CD4-positive, alpha-beta T cell (primary cell): ENCODE measurements at regions not wholly inside any gene's neighbourhood (a gene's known extent, or its start where the extent isn't known, plus 50 kb on each side); places are given as distances from the start of the nearest gene placed in this dataset.

Experiments used
- ATAC-seq: fragments of 200-7000 bp; cut with Tn5 transposase; one replicate; pipeline ENCODE4 v1.10.0; 2022; ENCODE audit warnings: mild to moderate bottlenecking; ENCODE audit not compliant: poor library complexity
- CTCF ChIA-PET: fragments of 350-600 bp; sonication (Branson Sonifier 250); formaldehyde crosslinking; loops from one replicate; lab custom pipeline; 2021; ENCODE audit warnings: antibody characterized with exemption, inconsistent platforms; lab: Charles Lee
- POLR2A ChIA-PET: fragments of 350-600 bp; sonication (Branson Sonifier 250); formaldehyde crosslinking; loops from one replicate; lab custom pipeline; 2021; ENCODE audit warnings: antibody characterized with exemption, inconsistent platforms; lab: Charles Lee
- DNase-seq, 14 experiments: peaks; one replicate each; pipeline ENCODE4 v3.0.0-alpha.2; 2013 to 2020; ENCODE audit warnings: mixed read lengths in 2 of 14
- H3K27ac ChIP-seq, 2 donors: one replicate each; pipeline versions ENCODE4 v1.5.1 to v1.7.0; 2013; ENCODE audit warnings: low read length in 2 of 2, low read depth in 1 of 2, mild to moderate bottlenecking in 1 of 2
- H3K27me3 ChIP-seq, 2 experiments: 1 replicate in 1 of 2; 2 replicates in 1 of 2; pipeline versions ENCODE4 v1.6.1 to v1.7.0; 2013; ENCODE audit warnings: low read length in 2 of 2, control low read depth in 1 of 2, mild to moderate bottlenecking in 1 of 2, moderate library complexity in 1 of 2; ENCODE audit not compliant: insufficient read depth in 2 of 2, control insufficient read depth in 1 of 2
- H3K36me3 ChIP-seq: one replicate; pipeline ENCODE4 v1.6.1; 2013; ENCODE audit warnings: low read length, control low read depth; ENCODE audit not compliant: insufficient read depth
- H3K4me1 ChIP-seq: one replicate; pipeline ENCODE4 v1.6.1; 2013; ENCODE audit warnings: low read length, control low read depth; ENCODE audit not compliant: insufficient read depth
- H3K4me3 ChIP-seq: one replicate; pipeline ENCODE4 v1.5.1; 2013; ENCODE audit warnings: mild to moderate bottlenecking, low read length, moderate library complexity
- H3K9me3 ChIP-seq, 2 experiments: 1 replicate in 1 of 2; 2 replicates in 1 of 2; pipeline versions ENCODE4 v1.6.1 to v1.7.0; 2013; ENCODE audit warnings: low read length in 2 of 2, mild to moderate bottlenecking in 2 of 2, control low read depth in 1 of 2, moderate library complexity in 1 of 2; ENCODE audit not compliant: control insufficient read depth in 1 of 2, insufficient read depth in 1 of 2
- H3K27ac Mint-ChIP-seq: one replicate; pipeline ENCODE4 v1.8.0; 2020; ENCODE audit warnings: mixed read lengths
- H3K27me3 Mint-ChIP-seq: one replicate; pipeline ENCODE4 v1.8.0; 2021; ENCODE audit warnings: mixed read lengths
- H3K36me3 Mint-ChIP-seq: one replicate; pipeline ENCODE4 v1.8.0; 2021; ENCODE audit warnings: low read depth, mixed read lengths
- H3K4me1 Mint-ChIP-seq: one replicate; pipeline ENCODE4 v1.8.0; 2021; ENCODE audit warnings: low read depth, mixed read lengths
- H3K4me3 Mint-ChIP-seq: one replicate; pipeline ENCODE4 v1.8.0; 2020; ENCODE audit warnings: mild to moderate bottlenecking, mixed read lengths
- H3K9me3 Mint-ChIP-seq: one replicate; pipeline ENCODE4 v1.8.0; 2020; ENCODE audit warnings: mixed read lengths
- CTCF ChIP-seq: fragments of 200-600 bp; IDR thresholded peaks from one replicate; pipeline ENCODE4 v1.8.0; 2022; ENCODE audit warnings: antibody characterized with exemption, mild to moderate bottlenecking
- intact Hi-C, 2 experiments: fragments of 100-400 bp; cut with DNase I in 1 of 2; cut with micrococcal nuclease in 1 of 2; formaldehyde crosslinking; loops; one replicate each; pipeline versions ENCODE4 v1.15.1 to v1.9.0; 2023 to 2025; cut with DNase I, micrococcal nuclease

DNA sequence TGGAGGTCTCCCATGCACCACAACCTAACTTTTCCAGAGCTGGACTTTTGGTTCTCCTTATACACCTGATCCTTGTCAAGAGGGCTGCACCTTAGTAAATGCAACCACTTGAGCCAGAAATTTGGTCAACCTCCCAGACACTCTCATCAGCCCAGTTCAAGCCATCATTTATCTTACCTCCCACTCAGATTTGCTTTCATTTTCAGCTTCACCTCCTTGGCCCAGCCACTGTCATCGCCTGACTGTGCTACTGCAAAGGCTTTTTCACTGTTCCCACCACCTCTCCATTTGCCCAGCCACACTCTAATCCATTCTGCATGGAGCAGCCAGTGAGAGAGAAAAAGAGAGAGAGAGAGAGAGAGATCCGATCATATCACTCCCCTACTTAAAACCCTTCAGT is 112.4 kb upstream of the DDX18 start:
- ChIA-PET POLR2A (no interaction called here), CTCF (no interaction called here)
- Mint-ChIP-seq H3K4me3 (no peak overlapping the region), H3K36me3 (no peaks in the 10 kb centered on the region), H3K27ac (no peak overlapping the region), H3K9me3 (no peaks in the 10 kb centered on the region), H3K4me1 (no peaks in the 10 kb centered on the region), H3K27me3 (peaks cover 10% of the 10 kb centered on the region)
- no peaks in the 10 kb centered on the region for H3K4me1 ChIP-seq
- no peak overlapping the region for H3K4me3 ChIP-seq
- DNase-seq = no peak
- no peaks in the 10 kb centered on the region for H3K36me3 ChIP-seq
- H3K9me3 ChIP-seq = no peaks in the 10 kb centered on the region
- TF ChIP-seq CTCF = no peak
- intact Hi-C loops = no loop called here
- ATAC-seq = no peak
- no peaks in the 10 kb centered on the region for H3K27me3 ChIP-seq
- no peak overlapping the region for H3K27ac ChIP-seq

DNA sequence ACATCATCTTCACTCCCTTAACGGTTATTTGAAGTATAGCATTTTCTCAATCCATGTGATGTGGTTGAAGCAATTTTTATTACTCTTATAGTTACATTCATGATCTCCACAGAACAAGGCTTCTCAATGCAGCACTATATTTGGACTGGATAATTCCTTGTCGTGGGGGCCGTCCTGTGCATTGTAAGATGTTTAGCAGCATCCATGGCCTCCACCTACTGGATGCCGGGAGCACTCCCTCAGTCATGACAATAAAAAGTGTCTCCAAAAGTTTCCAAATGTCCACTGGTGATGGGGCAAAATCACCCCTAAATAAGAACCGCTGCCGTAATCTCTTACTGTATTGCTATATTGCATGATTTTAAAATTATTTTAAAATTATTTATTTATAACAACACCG is 110.6 kb upstream of the DDX18 start:
- no peaks in the 10 kb centered on the region for H3K27me3 ChIP-seq
- peaks cover 10% of the 10 kb centered on the region for H3K27me3 Mint-ChIP-seq
- H3K4me1 ChIP-seq = no peaks in the 10 kb centered on the region
- no peak overlapping the region for H3K27ac ChIP-seq
- intact Hi-C loops = no loop called here
- H3K4me1 Mint-ChIP-seq = no peaks in the 10 kb centered on the region
- H3K4me3 ChIP-seq = no peak overlapping the region
- ChIA-PET CTCF (no interaction called here), POLR2A (no interaction called here)
- H3K9me3 ChIP-seq = no peaks in the 10 kb centered on the region
- H3K27ac Mint-ChIP-seq = no peak overlapping the region
- no peak for DNase-seq
- no peaks in the 10 kb centered on the region for H3K36me3 Mint-ChIP-seq
- no peak for ATAC-seq
- H3K4me3 Mint-ChIP-seq = no peak overlapping the region
- H3K36me3 ChIP-seq = no peaks in the 10 kb centered on the region
- TF ChIP-seq CTCF = no peak
- no peaks in the 10 kb centered on the region for H3K9me3 Mint-ChIP-seq

GRCh38 chr2:117704818-117705217 is 109.7 kb upstream of the DDX18 start:
- no peaks in the 10 kb centered on the region for H3K4me1 Mint-ChIP-seq
- H3K27me3 Mint-ChIP-seq = peaks cover 10% of the 10 kb centered on the region
- Histone ChIP-seq H3K4me3 (no peak overlapping the region), H3K27me3 (no peaks in the 10 kb centered on the region), H3K9me3 (no peaks in the 10 kb centered on the region), H3K36me3 (no peaks in the 10 kb centered on the region), H3K27ac (no peak overlapping the region), H3K4me1 (no peaks in the 10 kb centered on the region)
- H3K27ac Mint-ChIP-seq = no peak overlapping the region
- no peak for TF ChIP-seq CTCF
- intact Hi-C loops = no loop called here
- ChIA-PET CTCF (no interaction called here), POLR2A (no interaction called here)
- DNase-seq (no peak), ATAC-seq (no peak)
- H3K4me3 Mint-ChIP-seq = no peak overlapping the region
- no peaks in the 10 kb centered on the region for H3K9me3 Mint-ChIP-seq
- H3K36me3 Mint-ChIP-seq = no peaks in the 10 kb centered on the region
